ENCODE measurements at regions not wholly inside any gene's neighbourhood (a gene's known extent, or its start where the extent isn't known, plus 50 kb on each side); places are given as distances from the start of the nearest gene placed in this dataset.

- TF ChIP-seq EZH2phosphoT487 (IDR thresholded peaks at IDR 0.05; ENCODE audit: borderline replicate concordance), result no peak
- TF ChIP-seq, protein P1, sequence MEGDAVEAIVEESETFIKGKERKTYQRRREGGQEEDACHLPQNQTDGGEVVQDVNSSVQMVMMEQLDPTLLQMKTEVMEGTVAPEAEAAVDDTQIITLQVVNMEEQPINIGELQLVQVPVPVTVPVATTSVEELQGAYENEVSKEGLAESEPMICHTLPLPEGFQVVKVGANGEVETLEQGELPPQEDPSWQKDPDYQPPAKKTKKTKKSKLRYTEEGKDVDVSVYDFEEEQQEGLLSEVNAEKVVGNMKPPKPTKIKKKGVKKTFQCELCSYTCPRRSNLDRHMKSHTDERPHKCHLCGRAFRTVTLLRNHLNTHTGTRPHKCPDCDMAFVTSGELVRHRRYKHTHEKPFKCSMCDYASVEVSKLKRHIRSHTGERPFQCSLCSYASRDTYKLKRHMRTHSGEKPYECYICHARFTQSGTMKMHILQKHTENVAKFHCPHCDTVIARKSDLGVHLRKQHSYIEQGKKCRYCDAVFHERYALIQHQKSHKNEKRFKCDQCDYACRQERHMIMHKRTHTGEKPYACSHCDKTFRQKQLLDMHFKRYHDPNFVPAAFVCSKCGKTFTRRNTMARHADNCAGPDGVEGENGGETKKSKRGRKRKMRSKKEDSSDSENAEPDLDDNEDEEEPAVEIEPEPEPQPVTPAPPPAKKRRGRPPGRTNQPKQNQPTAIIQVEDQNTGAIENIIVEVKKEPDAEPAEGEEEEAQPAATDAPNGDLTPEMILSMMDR (conservative IDR thresholded peaks at IDR 0.05; ENCODE audit: low read length), result no peak
Observed at GRCh38 chr9:96139592-96140295, 162.2 kb downstream of the HSD17B3 start.

All from Loucy (cell line).